Colonic mucosa (tissue), 4 donors: ENCODE measurements at regions not wholly inside any gene's neighbourhood (a gene's known extent, or its start where the extent isn't known, plus 50 kb on each side); places are given as distances from the start of the nearest gene placed in this dataset.

Experiments
- DNase-seq: peaks from one replicate; pipeline ENCODE4 v3.0.0-alpha.2; 2020
- H3K27ac ChIP-seq: fragments of 200-600 bp; one replicate; pipeline ENCODE4 v1.8.0; 2021
- H3K27me3 ChIP-seq: fragments of 200-600 bp; one replicate; pipeline ENCODE4 v1.8.0; 2021
- H3K36me3 ChIP-seq: fragments of 200-600 bp; one replicate; pipeline ENCODE4 v1.8.0; 2021
- H3K4me1 ChIP-seq: fragments of 200-600 bp; one replicate; pipeline ENCODE4 v1.8.0; 2021; ENCODE audit warnings: mild to moderate bottlenecking
- H3K4me3 ChIP-seq: fragments of 200-600 bp; one replicate; pipeline ENCODE4 v1.8.0; 2021
- H3K9ac ChIP-seq, 2 donors: one replicate each; pipeline ENCODE4 v1.7.0; 2013; ENCODE audit warnings: control low read depth in 2 of 2, low read depth in 2 of 2, low read length in 2 of 2
- H3K9me3 ChIP-seq: fragments of 200-600 bp; one replicate; pipeline ENCODE4 v1.8.0; 2021
- CTCF ChIP-seq: fragments of 200-600 bp; IDR thresholded peaks from one replicate; pipeline ENCODE4 v1.8.0; 2022; ENCODE audit warnings: antibody characterized with exemption, mild to moderate bottlenecking
- intact Hi-C: fragments of 100-400 bp; cut with DNase I; formaldehyde crosslinking; loops from one replicate; pipeline ENCODE4 v1.14.1; 2022
- donor health status: healthy.
- donor health status: DM: no; HTN: no; CAD: no.
- donor health status: DM: no; HTN: no; CAD: no.

- no peaks in the 10 kb centered on the region for H3K36me3 ChIP-seq
- H3K27me3 ChIP-seq, result no peaks in the 10 kb centered on the region
- intact Hi-C loops, result loop anchor here (10.0 kb wide), 1 partner anchor 59 kb away; the partner anchor contains the start of gene HES1
- TF ChIP-seq CTCF, result no peak
- H3K4me3 ChIP-seq, result no peak overlapping the region
- no peak for DNase-seq
- peaks cover 21% of the 10 kb centered on the region for H3K4me1 ChIP-seq
- H3K9ac ChIP-seq, result no peak overlapping the region
- H3K27ac ChIP-seq, result no peak overlapping the region
- no peaks in the 10 kb centered on the region for H3K9me3 ChIP-seq
Measured at GRCh38 chr3:194075802-194076460, 60.0 kb upstream of the HES1 start.

- no peak for DNase-seq
- no peak overlapping the region for H3K4me3 ChIP-seq
- no peak overlapping the region for H3K9ac ChIP-seq
- no peak overlapping the region for H3K27ac ChIP-seq
- H3K27me3 ChIP-seq, result no peaks in the 10 kb centered on the region
- intact Hi-C loops, result loop anchor here (10.0 kb wide), 1 partner anchor 58 kb away; the partner anchor contains the start of gene HES1
- TF ChIP-seq CTCF, result no peak
- no peaks in the 10 kb centered on the region for H3K36me3 ChIP-seq
- no peaks in the 10 kb centered on the region for H3K9me3 ChIP-seq
- H3K4me1 ChIP-seq, result peaks cover 20% of the 10 kb centered on the region
Measured at GRCh38 chr3:194076475-194076874, 59.5 kb upstream of the HES1 start.

- no peak overlapping the region for H3K27ac ChIP-seq
- intact Hi-C loops, result loop anchor here (10.0 kb wide), 1 partner anchor 57 kb away; the partner anchor contains the start of gene HES1
- H3K9ac ChIP-seq, result no peak overlapping the region
Measured at GRCh38 chr3:194077602-194078001, 58.3 kb upstream of the HES1 start.

GRCh38 chr3:194078045-194078821 is 57.7 kb upstream of the HES1 start:
- intact Hi-C loops, result loop anchor here (10.0 kb wide), 1 partner anchor 57 kb away; the partner anchor contains the start of gene HES1
- no peak overlapping the region for H3K4me3 ChIP-seq
- no peaks in the 10 kb centered on the region for H3K36me3 ChIP-seq
- H3K9me3 ChIP-seq, result no peaks in the 10 kb centered on the region
- H3K4me1 ChIP-seq, result peaks cover 26% of the 10 kb centered on the region
- no peak for DNase-seq
- TF ChIP-seq CTCF, result no peak
- no peak overlapping the region for H3K9ac ChIP-seq
- H3K27ac ChIP-seq, result no peak overlapping the region
- H3K27me3 ChIP-seq, result no peaks in the 10 kb centered on the region

More at GRCh38 chr3:194077602-194078001, 58.3 kb upstream of the HES1 start:
- DNase-seq, result no peak
- Histone ChIP-seq H3K4me1 (peaks cover 26% of the 10 kb centered on the region), H3K36me3 (no peaks in the 10 kb centered on the region), H3K9me3 (no peaks in the 10 kb centered on the region), H3K4me3 (no peak overlapping the region), H3K27me3 (no peaks in the 10 kb centered on the region)
- no peak for TF ChIP-seq CTCF

- intact Hi-C loops, result loop anchor here (10.0 kb wide), 1 partner anchor 55 kb away; the partner anchor contains the start of gene HES1
Measured at GRCh38 chr3:194079702-194080172, 56.2 kb upstream of the HES1 start.

More at GRCh38 chr3:194079702-194080172, 56.2 kb upstream of the HES1 start:
- TF ChIP-seq CTCF, result no peak
- peaks cover 26% of the 10 kb centered on the region for H3K4me1 ChIP-seq
- H3K9ac ChIP-seq, result no peak overlapping the region
- H3K4me3 ChIP-seq, result no peak overlapping the region
- H3K36me3 ChIP-seq, result no peaks in the 10 kb centered on the region
- no peaks in the 10 kb centered on the region for H3K27me3 ChIP-seq
- H3K27ac ChIP-seq, result no peak overlapping the region
- no peaks in the 10 kb centered on the region for H3K9me3 ChIP-seq
- no peak for DNase-seq
